WTC11 (cell line): ENCODE measurements at regions not wholly inside any gene's neighbourhood (a gene's known extent, or its start where the extent isn't known, plus 50 kb on each side); places are given as distances from the start of the nearest gene placed in this dataset.

ENCODE experiments used
- ATF1 ChIP-seq: sonication (generic); formaldehyde crosslinking; IDR thresholded peaks from 2 replicates; pipeline ENCODE4 v1.8.1; 2023; ENCODE audit warnings: mild to moderate bottlenecking, moderate library complexity, missing genetic modification reagents
- ATF6 ChIP-seq: sonication (generic); formaldehyde crosslinking; IDR thresholded peaks from 2 replicates; pipeline ENCODE4 v1.8.1; 2023; ENCODE audit warnings: mild to moderate bottlenecking, missing genetic modification reagents
- CTCF ChIP-seq: fragments of 200-600 bp; IDR thresholded peaks from 2 replicates; pipeline ENCODE4 v1.8.0; 2022; ENCODE audit warnings: antibody characterized with exemption
- ESRRA ChIP-seq: sonication (generic); formaldehyde crosslinking; IDR thresholded peaks from 2 replicates; pipeline ENCODE4 v1.8.1; 2022; ENCODE audit warnings: mild to moderate bottlenecking, missing genetic modification reagents, borderline replicate concordance
- FOXJ3 ChIP-seq: sonication (generic); formaldehyde crosslinking; IDR thresholded peaks from 2 replicates; pipeline ENCODE4 v1.9.0; 2021; ENCODE audit warnings: missing genetic modification reagents, mild to moderate bottlenecking, borderline replicate concordance
- SMAD4 ChIP-seq: sonication (generic); formaldehyde crosslinking; IDR thresholded peaks from 2 replicates; pipeline ENCODE4 v1.8.0; 2022; ENCODE audit warnings: mild to moderate bottlenecking, missing genetic modification reagents
- ZNF121 ChIP-seq: sonication (generic); formaldehyde crosslinking; IDR thresholded peaks from 2 replicates; pipeline ENCODE4 v1.8.0; 2023; ENCODE audit warnings: missing genetic modification reagents
- ZNF232 ChIP-seq: sonication (generic); formaldehyde crosslinking; IDR thresholded peaks from 2 replicates; pipeline ENCODE4 v1.8.0; 2022; ENCODE audit warnings: mild to moderate bottlenecking, missing genetic modification reagents
- ZNF263 ChIP-seq: sonication (generic); formaldehyde crosslinking; IDR thresholded peaks from 2 replicates; pipeline ENCODE4 v1.8.1; 2022; ENCODE audit warnings: low read depth, mild to moderate bottlenecking, moderate library complexity, missing genetic modification reagents
- ZNF671 ChIP-seq: fragments of 250-450 bp; sonication (Bioruptor Pico); IDR thresholded peaks from 2 replicates; pipeline ENCODE4 v1.8.0; 2021; ENCODE audit warnings: mild to moderate bottlenecking
- TF ChIP-seq, protein P1 (sequence below): sonication (generic); formaldehyde crosslinking; IDR thresholded peaks from 2 replicates; pipeline ENCODE4 v1.8.1; 2023; ENCODE audit warnings: mild to moderate bottlenecking, moderate library complexity, missing genetic modification reagents
- TF ChIP-seq, protein P2 (sequence below): sonication (generic); formaldehyde crosslinking; IDR thresholded peaks from 2 replicates; pipeline ENCODE4 v1.8.1; 2022; ENCODE audit warnings: low read depth, mild to moderate bottlenecking, moderate library complexity, missing genetic modification reagents, borderline replicate concordance

- no peak for TF ChIP-seq ZNF671 (CRISPR knock-in tag)
- TF ChIP-seq ZNF121 (CRISPR knock-in tag) = no peak
- TF ChIP-seq ESRRA (CRISPR knock-in tag) = no peak
- TF ChIP-seq FOXJ3 (CRISPR knock-in tag) = no peak
- no peak for TF ChIP-seq ATF6 (CRISPR knock-in tag)
- TF ChIP-seq CTCF = no peak
- no peak for TF ChIP-seq SMAD4 (CRISPR knock-in tag)
- no peak for TF ChIP-seq ZNF232 (CRISPR knock-in tag)
- TF ChIP-seq, protein P1, sequence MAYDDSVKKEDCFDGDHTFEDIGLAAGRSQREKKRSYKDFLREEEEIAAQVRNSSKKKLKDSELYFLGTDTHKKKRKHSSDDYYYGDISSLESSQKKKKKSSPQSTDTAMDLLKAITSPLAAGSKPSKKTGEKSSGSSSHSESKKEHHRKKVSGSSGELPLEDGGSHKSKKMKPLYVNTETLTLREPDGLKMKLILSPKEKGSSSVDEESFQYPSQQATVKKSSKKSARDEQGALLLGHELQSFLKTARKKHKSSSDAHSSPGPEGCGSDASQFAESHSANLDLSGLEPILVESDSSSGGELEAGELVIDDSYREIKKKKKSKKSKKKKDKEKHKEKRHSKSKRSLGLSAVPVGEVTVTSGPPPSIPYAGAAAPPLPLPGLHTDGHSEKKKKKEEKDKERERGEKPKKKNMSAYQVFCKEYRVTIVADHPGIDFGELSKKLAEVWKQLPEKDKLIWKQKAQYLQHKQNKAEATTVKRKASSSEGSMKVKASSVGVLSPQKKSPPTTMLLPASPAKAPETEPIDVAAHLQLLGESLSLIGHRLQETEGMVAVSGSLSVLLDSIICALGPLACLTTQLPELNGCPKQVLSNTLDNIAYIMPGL (CRISPR knock-in tag) = no peak
- TF ChIP-seq ATF1 = no peak
- TF ChIP-seq, protein P2, sequence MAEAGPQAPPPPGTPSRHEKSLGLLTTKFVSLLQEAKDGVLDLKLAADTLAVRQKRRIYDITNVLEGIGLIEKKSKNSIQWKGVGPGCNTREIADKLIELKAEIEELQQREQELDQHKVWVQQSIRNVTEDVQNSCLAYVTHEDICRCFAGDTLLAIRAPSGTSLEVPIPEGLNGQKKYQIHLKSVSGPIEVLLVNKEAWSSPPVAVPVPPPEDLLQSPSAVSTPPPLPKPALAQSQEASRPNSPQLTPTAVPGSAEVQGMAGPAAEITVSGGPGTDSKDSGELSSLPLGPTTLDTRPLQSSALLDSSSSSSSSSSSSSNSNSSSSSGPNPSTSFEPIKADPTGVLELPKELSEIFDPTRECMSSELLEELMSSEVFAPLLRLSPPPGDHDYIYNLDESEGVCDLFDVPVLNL = no peak
- TF ChIP-seq ZNF263 = no peak
Measured at GRCh38 chr9:761793-762560, 79.5 kb upstream of the DMRT1 start.
